Aorta (tissue), 5 donors: ENCODE measurements at regions not wholly inside any gene's neighbourhood (a gene's known extent, or its start where the extent isn't known, plus 50 kb on each side); places are given as distances from the start of the nearest gene placed in this dataset.

ENCODE experiments used
- ATAC-seq: fragments of 200-7000 bp; cut with Tn5 transposase; one replicate; pipeline ENCODE4 v1.9.1; 2022; ENCODE audit warnings: moderate library complexity; ENCODE audit not compliant: low FRiP score
- DNase-seq, 2 donors: peaks; one replicate each; pipeline ENCODE4 v3.0.0-alpha.2; 2020
- H3K27ac ChIP-seq, 2 donors: one replicate each; pipeline ENCODE4 v1.5.1; 2013; ENCODE audit warnings: low read length in 2 of 2, mild to moderate bottlenecking in 2 of 2, moderate library complexity in 2 of 2, control low read depth in 1 of 2, inconsistent platforms in 1 of 2, low read depth in 1 of 2
- H3K27me3 ChIP-seq, 2 donors: one replicate each; pipeline ENCODE4 v1.6.1; 2013; ENCODE audit warnings: control low read depth in 1 of 2, low read length in 1 of 2, mild to moderate bottlenecking in 1 of 2, moderate library complexity in 1 of 2; ENCODE audit not compliant: insufficient read depth in 2 of 2, control insufficient read depth in 1 of 2
- H3K36me3 ChIP-seq, 2 donors: one replicate each; pipeline ENCODE4 v1.6.1; 2013; ENCODE audit warnings: control low read depth in 1 of 2, low read length in 1 of 2, mild to moderate bottlenecking in 1 of 2; ENCODE audit not compliant: insufficient read depth in 2 of 2, control insufficient read depth in 1 of 2
- H3K4me1 ChIP-seq, 2 donors: one replicate each; pipeline ENCODE4 v1.6.1; 2013; ENCODE audit warnings: low read length in 2 of 2, control low read depth in 1 of 2, mild to moderate bottlenecking in 1 of 2, moderate library complexity in 1 of 2; ENCODE audit not compliant: insufficient read depth in 2 of 2, control insufficient read depth in 1 of 2
- H3K4me3 ChIP-seq, 2 donors: one replicate each; pipeline ENCODE4 v1.5.1; 2013; ENCODE audit warnings: low read length in 2 of 2, control low read depth in 1 of 2, mild to moderate bottlenecking in 1 of 2
- H3K9me3 ChIP-seq: one replicate; pipeline ENCODE4 v1.6.1; 2013; ENCODE audit warnings: mild to moderate bottlenecking, low read length; ENCODE audit not compliant: control insufficient read depth
- WGBS, 2 donors: extraction: QIAGEN DNeasy Blood & Tissue Kit; methylation state at CpG; one replicate each; pipeline ENCODE4 v1.1.7; 2013; 5-methylcytosine and 5-hydroxymethylcytosine counted together
- intact Hi-C, 2 donors: fragments of 100-400 bp; cut with DNase I; formaldehyde crosslinking; loops; one replicate each; pipeline versions ENCODE4 v1.14.2 to v1.15.0; 2022
- donor health status: healthy with polysubstance abuse.
- donor health status: Bipolar disorder and iron deficiency.
- donor health status: DM: no; HTN: no; CAD: no.
- donor health status: DM: no; HTN: no; CAD: no.
- donor health status: DM: yes; HTN: yes; CAD: no.

DNA sequence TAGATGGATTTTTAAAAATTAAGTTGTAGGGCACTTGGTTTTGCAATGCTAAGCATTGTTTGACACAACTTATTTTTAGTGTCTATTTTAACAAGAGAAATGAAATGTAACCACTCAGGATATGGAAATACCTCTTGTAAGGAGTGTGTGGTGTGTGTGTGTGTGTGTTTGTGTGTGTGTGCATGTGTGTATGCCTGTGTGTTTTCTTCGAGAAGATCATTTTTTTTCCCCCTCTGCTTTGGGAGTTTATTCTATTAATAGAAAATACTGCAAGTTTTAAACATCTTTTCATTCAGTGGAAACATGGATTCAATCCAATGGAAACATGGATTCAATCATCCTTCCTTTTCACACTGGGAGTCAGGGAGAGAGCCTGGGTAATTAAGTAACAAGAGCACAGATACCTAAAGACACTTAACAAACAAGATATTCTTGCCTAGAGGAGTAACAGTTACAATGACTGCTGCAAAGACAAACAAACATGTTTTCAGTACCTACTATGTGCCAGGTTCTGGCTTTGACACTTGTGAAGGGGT is 567.2 kb upstream of the TBL1XR1 start:
- DNase-seq (no peak), ATAC-seq (peak; percentile 72)
- Histone ChIP-seq H3K4me1 (peaks cover 0 to 2% of the 10 kb centered on the region in 2 donors), H3K27me3 (no peaks in the 10 kb centered on the region), H3K36me3 (no peaks in the 10 kb centered on the region), H3K4me3 (no peak overlapping the region), H3K9me3 (no peaks in the 10 kb centered on the region), H3K27ac (no peak overlapping the region)
- 0 to 6% methylated on average over 1 of the region's 1 CpG for WGBS, 2 donors
- intact Hi-C loops = no loop called here

DNA sequence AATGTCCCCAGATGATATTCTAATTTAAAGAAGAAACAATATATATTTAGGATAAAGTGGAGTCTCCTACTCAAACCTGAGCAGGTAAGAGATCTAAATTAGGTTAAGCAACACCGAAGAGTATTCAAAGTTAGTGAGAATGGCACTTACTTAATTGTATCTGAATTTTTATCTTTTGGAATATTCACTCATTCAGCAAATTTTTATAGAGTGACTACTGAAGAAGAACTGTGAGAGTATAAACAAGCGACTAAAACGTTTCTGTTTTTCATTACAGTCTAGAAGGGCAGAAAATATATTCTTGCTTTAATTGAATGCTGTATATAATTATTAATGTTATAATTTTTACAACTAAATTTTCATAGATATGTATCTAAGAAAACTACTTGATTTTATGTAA is 567.7 kb upstream of the TBL1XR1 start:
- no peaks in the 10 kb centered on the region for H3K36me3 ChIP-seq
- intact Hi-C loops = no loop called here
- 63 to 65% methylated on average over 3 of the region's 3 CpGs for WGBS, 2 donors
- no peak for ATAC-seq
- H3K9me3 ChIP-seq = no peaks in the 10 kb centered on the region
- no peak for DNase-seq
- H3K27ac ChIP-seq = no peak overlapping the region
- no peak overlapping the region for H3K4me3 ChIP-seq
- H3K4me1 ChIP-seq = peaks cover 0 to 2% of the 10 kb centered on the region in 2 donors
- H3K27me3 ChIP-seq = no peaks in the 10 kb centered on the region

GRCh38 chr3:177770383-177771230 is 573.3 kb upstream of the TBL1XR1 start:
- DNase-seq (no peak), ATAC-seq (peak; percentile 33)
- intact Hi-C loops = loop anchor here in 1 of 2 donors (5.0 kb wide), 1 partner anchor 42 kb away; no protein-coding TSS in a partner anchor
- Histone ChIP-seq H3K9me3 (no peaks in the 10 kb centered on the region), H3K36me3 (peaks cover 0 to 1% of the 10 kb centered on the region in 2 donors), H3K27me3 (no peaks in the 10 kb centered on the region), H3K27ac (peak overlapping the region in 1 of 2 donors; percentile 67), H3K4me3 (no peak overlapping the region), H3K4me1 (peaks cover 3 to 16% of the 10 kb centered on the region in 2 donors)
- 46 to 49% methylated on average over 2 of the region's 2 CpGs for WGBS, 2 donors

DNA sequence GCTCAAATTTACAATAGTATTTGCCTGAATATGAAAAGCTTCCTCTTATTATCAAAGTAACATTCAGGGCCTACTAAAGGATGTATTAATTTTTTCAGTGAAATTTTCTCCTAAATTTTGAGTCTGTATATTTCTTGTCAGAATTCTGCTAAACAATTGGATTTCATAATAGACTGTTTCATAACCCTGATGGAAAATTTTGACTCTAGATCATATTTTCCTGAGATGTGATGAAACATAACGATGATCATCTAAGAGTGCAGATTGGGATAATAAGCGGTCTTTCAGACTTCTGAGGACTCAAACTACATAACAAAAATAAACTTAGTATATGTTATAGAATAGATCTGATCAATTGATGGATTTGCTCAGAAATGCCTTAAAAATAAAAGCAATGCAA is 574.5 kb upstream of the TBL1XR1 start:
- Histone ChIP-seq H3K9me3 (no peaks in the 10 kb centered on the region), H3K36me3 (peaks cover 0 to 1% of the 10 kb centered on the region in 2 donors), H3K27ac (peak overlapping the region in 1 of 2 donors; percentile 70), H3K27me3 (no peaks in the 10 kb centered on the region), H3K4me3 (no peak overlapping the region), H3K4me1 (peaks cover 5 to 16% of the 10 kb centered on the region in 2 donors)
- ATAC-seq (no peak), DNase-seq (no peak)
- intact Hi-C loops = loop anchor here in 1 of 2 donors (5.0 kb wide), 1 partner anchor 41 kb away; no protein-coding TSS in a partner anchor
- WGBS, 2 donors = 95% methylated on average over 2 of the region's 2 CpGs

GRCh38 chr3:177772908-177773557 is 575.8 kb upstream of the TBL1XR1 start:
- DNase-seq (no peak), ATAC-seq (no peak)
- WGBS, 2 donors = 51 to 59% methylated on average over 3 of the region's 3 CpGs
- Histone ChIP-seq H3K36me3 (peaks cover 0 to 1% of the 10 kb centered on the region in 2 donors), H3K4me1 (peaks cover 9 to 20% of the 10 kb centered on the region in 2 donors), H3K27me3 (no peaks in the 10 kb centered on the region), H3K27ac (peak overlapping the region; percentile 5 to 64), H3K4me3 (no peak overlapping the region), H3K9me3 (no peaks in the 10 kb centered on the region)
- intact Hi-C loops = loop anchor here in 1 of 2 donors (5.0 kb wide), 1 partner anchor 39 kb away; no protein-coding TSS in a partner anchor

DNA sequence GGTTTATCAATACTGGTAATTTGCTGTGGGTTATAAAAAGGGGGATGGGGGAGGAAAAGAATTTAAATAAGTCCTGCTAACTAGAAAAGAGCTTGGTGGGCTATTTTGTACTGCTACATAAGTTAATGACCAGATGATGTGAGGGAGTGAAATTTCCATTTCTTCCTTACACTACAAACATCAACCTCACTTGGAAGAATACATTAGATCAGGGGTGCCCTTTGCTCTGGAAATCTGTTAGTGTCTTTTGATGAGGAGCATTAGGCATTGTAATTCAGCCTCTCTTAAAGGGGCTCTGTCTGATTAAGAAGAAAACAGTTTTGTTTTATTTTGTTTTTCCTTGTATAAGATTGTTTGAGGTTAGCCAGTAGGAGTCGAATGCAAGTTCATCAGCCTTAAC is 576.4 kb upstream of the TBL1XR1 start:
- peaks cover 0 to 1% of the 10 kb centered on the region in 2 donors for H3K36me3 ChIP-seq
- 92 to 93% methylated on average over 1 of the region's 1 CpG for WGBS, 2 donors
- ATAC-seq = no peak
- no peak overlapping the region for H3K4me3 ChIP-seq
- no peaks in the 10 kb centered on the region for H3K9me3 ChIP-seq
- no peaks in the 10 kb centered on the region for H3K27me3 ChIP-seq
- intact Hi-C loops = loop anchor here in 1 of 2 donors (5.0 kb wide), 1 partner anchor 39 kb away; no protein-coding TSS in a partner anchor
- no peak overlapping the region for H3K27ac ChIP-seq
- no peak for DNase-seq
- H3K4me1 ChIP-seq = peaks cover 9 to 20% of the 10 kb centered on the region in 2 donors

- peaks cover 10 to 12% of the 10 kb centered on the region in 2 donors for H3K4me1 ChIP-seq
- H3K27ac ChIP-seq = peak overlapping the region in 1 of 2 donors; percentile 5
- no peaks in the 10 kb centered on the region for H3K27me3 ChIP-seq
- H3K4me3 ChIP-seq = no peak overlapping the region
- H3K36me3 ChIP-seq = peaks cover 0 to 1% of the 10 kb centered on the region in 2 donors
- 22 to 26% methylated on average over 6 of the region's 6 CpGs for WGBS, 2 donors
- no peaks in the 10 kb centered on the region for H3K9me3 ChIP-seq
- DNase-seq (no peak), ATAC-seq (no peak)
- intact Hi-C loops = no loop called here
These were observed 579.4 kb upstream of the TBL1XR1 start for GRCh38 chr3:177776661-177777101.

DNA sequence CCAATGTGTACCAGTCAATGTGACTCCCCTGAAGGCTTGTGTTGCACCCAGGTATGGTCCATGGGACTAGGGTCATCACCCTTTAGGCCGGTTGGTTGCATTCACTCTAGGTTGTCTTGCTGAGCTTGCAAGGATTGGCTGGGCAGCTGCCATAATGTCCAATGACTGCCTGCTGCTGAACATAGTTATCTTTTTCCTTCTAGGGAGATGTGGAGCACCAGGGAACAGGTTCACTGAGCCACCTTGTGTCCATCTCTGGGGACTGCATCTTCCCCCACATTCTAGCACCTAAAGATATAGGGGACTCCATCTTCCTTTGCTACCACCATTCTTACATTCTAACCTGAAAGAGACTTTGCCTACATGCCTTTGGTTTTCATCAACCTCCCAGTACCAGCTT is 580.4 kb upstream of the TBL1XR1 start:
- Histone ChIP-seq H3K4me3 (no peak overlapping the region), H3K9me3 (no peaks in the 10 kb centered on the region), H3K27ac (peak overlapping the region in 1 of 2 donors; percentile 8), H3K4me1 (peaks cover 8 to 18% of the 10 kb centered on the region in 2 donors), H3K36me3 (peaks cover 0 to 1% of the 10 kb centered on the region in 2 donors), H3K27me3 (no peaks in the 10 kb centered on the region)
- DNase-seq = no peak
- peak; percentile 50 for ATAC-seq
- WGBS, 2 donors = 86 to 92% methylated on average over 1 of the region's 1 CpG
- intact Hi-C loops = no loop called here
